ENCODE measurements at regions not wholly inside any gene's neighbourhood (a gene's known extent, or its start where the extent isn't known, plus 50 kb on each side); places are given as distances from the start of the nearest gene placed in this dataset.

DNA sequence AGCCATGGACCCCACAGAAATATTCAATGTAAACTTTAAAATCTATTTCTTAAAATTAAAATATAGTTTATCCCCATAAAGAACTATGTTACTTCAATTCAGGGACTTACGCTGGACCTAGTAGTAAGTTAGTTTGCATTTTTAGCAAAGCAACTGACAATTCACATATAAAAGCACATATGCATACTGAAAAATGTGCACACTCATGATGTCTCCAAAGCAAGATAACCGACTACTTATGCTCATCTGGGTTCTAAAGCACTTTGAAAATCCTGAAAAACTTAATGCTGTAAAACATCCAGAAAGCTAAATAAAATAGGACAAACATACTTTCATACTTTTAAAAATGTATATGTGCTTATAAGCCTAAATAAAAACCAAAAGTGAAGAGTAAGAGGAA is 264.4 kb upstream of the GAS1 start:
- Mint-ChIP-seq H3K9me3 (ENCODE audit: insufficient read depth) (no peaks in the 10 kb centered on the region), H3K27ac (no peak overlapping the region), H3K36me3 (ENCODE audit: low read depth) (no peaks in the 10 kb centered on the region), H3K4me3 (no peak overlapping the region), H3K4me1 (ENCODE audit: low read depth) (no peaks in the 10 kb centered on the region), H3K27me3 (ENCODE audit: low read depth) (no peaks in the 10 kb centered on the region)
- DNase-seq = no peak
- CTCF ChIA-PET = interaction anchor here (0.6 kb wide), 1 partner anchor 22 kb away, joined by 3 read pairs; no protein-coding TSS in a partner anchor
- no peak for ATAC-seq
- POLR2A ChIA-PET = interaction anchor here (0.5 kb wide), 1 partner anchor 1831 kb away, joined by 3 read pairs; no protein-coding TSS in a partner anchor

GRCh38 chr9:87212605-87213021 is 265.3 kb upstream of the GAS1 start:
- POLR2A ChIA-PET = no interaction called here
- no peak overlapping the region for H3K27ac Mint-ChIP-seq
- no peak overlapping the region for H3K4me3 Mint-ChIP-seq
- no peaks in the 10 kb centered on the region for H3K9me3 Mint-ChIP-seq (ENCODE audit: insufficient read depth)
- no peak for ATAC-seq
- peaks cover 3% of the 10 kb centered on the region for H3K27me3 Mint-ChIP-seq (ENCODE audit: low read depth)
- CTCF ChIA-PET = no interaction called here
- no peaks in the 10 kb centered on the region for H3K36me3 Mint-ChIP-seq (ENCODE audit: low read depth)
- DNase-seq = no peak
- no peaks in the 10 kb centered on the region for H3K4me1 Mint-ChIP-seq (ENCODE audit: low read depth)

- Mint-ChIP-seq H3K4me1 (ENCODE audit: low read depth) (no peaks in the 10 kb centered on the region), H3K27ac (no peak overlapping the region), H3K36me3 (ENCODE audit: low read depth) (no peaks in the 10 kb centered on the region), H3K27me3 (ENCODE audit: low read depth) (peaks cover 3% of the 10 kb centered on the region), H3K9me3 (ENCODE audit: insufficient read depth) (no peaks in the 10 kb centered on the region), H3K4me3 (no peak overlapping the region)
- DNase-seq (no peak), ATAC-seq (no peak)
- POLR2A ChIA-PET = no interaction called here
- CTCF ChIA-PET = no interaction called here
These were observed 266.6 kb upstream of the GAS1 start for GRCh38 chr9:87213948-87214347.

- Mint-ChIP-seq H3K27me3 (ENCODE audit: low read depth) (peaks cover 3% of the 10 kb centered on the region), H3K9me3 (ENCODE audit: insufficient read depth) (no peaks in the 10 kb centered on the region), H3K4me1 (ENCODE audit: low read depth) (no peaks in the 10 kb centered on the region), H3K36me3 (ENCODE audit: low read depth) (no peaks in the 10 kb centered on the region), H3K27ac (no peak overlapping the region), H3K4me3 (no peak overlapping the region)
- CTCF ChIA-PET = no interaction called here
- ATAC-seq (no peak), DNase-seq (no peak)
- POLR2A ChIA-PET = no interaction called here
These were observed 267.7 kb upstream of the GAS1 start for GRCh38 chr9:87214991-87215390.

DNA sequence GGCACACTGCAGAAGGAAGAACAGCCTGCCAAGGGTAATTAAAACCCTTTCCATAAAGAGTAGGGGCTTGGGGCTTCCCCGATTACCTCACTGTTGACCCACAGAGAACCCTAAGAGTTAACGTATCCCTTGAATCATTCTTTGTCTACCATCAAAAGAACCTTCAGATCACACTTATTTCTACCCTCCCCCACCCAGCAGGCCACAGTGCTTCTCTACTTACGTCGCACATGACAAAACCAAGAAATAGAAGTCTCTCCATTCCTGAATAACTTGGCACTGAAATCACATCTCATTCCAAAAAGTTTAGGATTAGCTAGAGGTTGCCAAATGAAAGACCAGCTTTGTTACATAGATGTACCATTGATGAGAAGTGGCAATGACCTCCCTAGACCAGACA is 268.7 kb upstream of the GAS1 start:
- CTCF ChIA-PET = no interaction called here
- no peaks in the 10 kb centered on the region for H3K9me3 Mint-ChIP-seq (ENCODE audit: insufficient read depth)
- peaks cover 3% of the 10 kb centered on the region for H3K27me3 Mint-ChIP-seq (ENCODE audit: low read depth)
- no peak overlapping the region for H3K27ac Mint-ChIP-seq
- DNase-seq (no peak), ATAC-seq (no peak)
- H3K4me1 Mint-ChIP-seq (ENCODE audit: low read depth) = no peaks in the 10 kb centered on the region
- no peaks in the 10 kb centered on the region for H3K36me3 Mint-ChIP-seq (ENCODE audit: low read depth)
- POLR2A ChIA-PET = no interaction called here
- no peak overlapping the region for H3K4me3 Mint-ChIP-seq

DNA sequence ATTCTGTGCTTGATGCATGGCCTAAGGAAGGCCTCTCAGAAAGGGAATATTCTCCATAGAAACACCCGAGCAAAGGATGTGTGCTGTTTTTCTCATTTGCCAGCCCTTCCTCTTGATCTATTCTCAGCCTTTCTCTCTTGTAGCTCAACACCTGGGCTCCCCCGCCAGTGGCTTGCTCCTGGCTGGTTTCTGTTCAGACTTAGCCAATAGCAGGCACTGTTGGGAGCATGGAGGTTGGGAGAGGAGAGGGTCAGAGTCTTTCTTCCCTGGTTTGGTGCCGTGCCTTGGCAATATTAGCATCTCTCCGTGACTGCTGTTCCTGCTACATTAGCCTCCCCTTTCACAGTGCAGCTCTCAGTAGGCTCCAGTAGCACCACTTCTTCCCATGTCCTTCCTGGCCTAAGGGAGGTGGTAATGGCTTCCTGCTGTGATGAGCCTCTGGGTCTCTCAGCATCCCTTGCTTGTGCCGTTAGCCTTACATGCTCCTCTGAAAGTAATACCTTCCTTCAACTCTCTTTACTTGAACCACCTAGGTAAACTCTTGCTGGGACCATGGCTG is 269.7 kb upstream of the GAS1 start:
- DNase-seq (no peak), ATAC-seq (no peak)
- CTCF ChIA-PET = no interaction called here
- Mint-ChIP-seq H3K27ac (no peak overlapping the region), H3K9me3 (ENCODE audit: insufficient read depth) (no peaks in the 10 kb centered on the region), H3K4me3 (no peak overlapping the region), H3K27me3 (ENCODE audit: low read depth) (peaks cover 3% of the 10 kb centered on the region), H3K36me3 (ENCODE audit: low read depth) (no peaks in the 10 kb centered on the region), H3K4me1 (ENCODE audit: low read depth) (no peaks in the 10 kb centered on the region)
- POLR2A ChIA-PET = no interaction called here

DNA sequence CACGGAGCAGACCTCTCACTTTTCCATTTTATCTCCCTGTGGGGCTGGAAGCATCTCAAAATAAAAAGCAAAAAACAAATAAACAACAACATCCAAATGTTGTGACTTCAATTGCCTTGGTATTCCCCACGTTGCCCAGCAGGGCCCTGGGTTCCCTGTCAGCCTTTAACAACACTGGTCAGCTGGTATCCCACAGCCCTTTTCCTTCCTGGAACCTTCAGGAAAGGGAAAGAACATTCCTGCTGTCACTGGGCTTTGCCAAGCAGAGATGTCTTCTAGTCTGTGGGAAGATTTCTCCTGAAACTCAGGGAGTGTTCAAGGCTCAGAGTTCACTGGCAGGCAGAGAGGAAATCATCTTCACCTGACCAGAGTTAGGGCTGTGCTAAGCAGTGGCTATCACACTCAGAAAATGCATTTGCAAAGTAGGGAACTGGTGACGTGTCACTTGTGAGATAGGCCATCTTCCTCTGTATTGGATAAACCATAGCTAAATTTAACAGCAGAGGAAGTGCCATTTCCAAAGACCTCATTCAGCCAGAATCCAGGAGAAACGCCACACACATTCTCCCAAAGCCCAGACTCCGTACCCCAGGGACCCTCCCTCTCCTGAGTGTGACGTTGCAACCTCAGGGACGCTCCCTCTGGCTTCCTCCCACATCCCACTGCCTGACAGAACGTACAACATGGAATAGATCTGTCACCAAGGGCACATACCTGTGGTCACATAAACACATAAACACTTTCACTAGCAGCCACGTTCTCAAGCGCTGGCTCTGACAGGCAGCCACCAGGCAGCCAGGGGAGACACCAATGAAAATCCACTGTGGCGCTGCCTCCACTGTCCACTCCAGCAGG is 274.0 kb upstream of the DAPK1 start:
- ChIA-PET CTCF (no interaction called here), POLR2A (no interaction called here)

GRCh38 chr9:87226896-87227295 is 270.8 kb upstream of the DAPK1 start:
- no peak for ATAC-seq
- no peaks in the 10 kb centered on the region for H3K4me1 Mint-ChIP-seq (ENCODE audit: low read depth)

More for the DNA sequence above, 274.0 kb upstream of the DAPK1 start:
- no peaks in the 10 kb centered on the region for H3K36me3 Mint-ChIP-seq (ENCODE audit: low read depth)
- peaks cover 5% of the 10 kb centered on the region for H3K27me3 Mint-ChIP-seq (ENCODE audit: low read depth)
- no peaks in the 10 kb centered on the region for H3K9me3 Mint-ChIP-seq (ENCODE audit: insufficient read depth)
- no peaks in the 10 kb centered on the region for H3K4me1 Mint-ChIP-seq (ENCODE audit: low read depth)
- ATAC-seq (no peak), DNase-seq (no peak)
- H3K27ac Mint-ChIP-seq = no peak overlapping the region
- H3K4me3 Mint-ChIP-seq = no peak overlapping the region

DNA sequence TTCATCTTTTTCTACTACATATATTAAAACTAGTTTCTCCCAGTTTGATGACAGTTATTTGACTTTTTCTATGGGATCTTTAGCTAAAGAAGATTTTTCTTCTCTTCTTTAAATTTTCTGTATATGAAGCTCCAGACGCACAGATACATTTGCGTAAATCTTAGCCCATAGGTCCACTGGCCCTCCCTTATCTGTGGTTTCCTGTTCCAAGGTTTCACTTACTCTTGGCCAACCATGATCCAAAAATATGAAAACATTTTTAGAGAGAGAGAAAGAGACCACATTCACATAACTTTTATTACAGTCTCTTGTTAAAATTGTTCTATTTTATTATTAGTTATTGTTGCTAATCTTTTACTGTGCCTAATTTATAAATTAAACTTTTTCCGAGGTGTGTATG is 270.2 kb upstream of the DAPK1 start:
- ATAC-seq = no peak
- H3K27ac Mint-ChIP-seq = no peak overlapping the region
- ChIA-PET CTCF (no interaction called here), POLR2A (no interaction called here)
- H3K27me3 Mint-ChIP-seq (ENCODE audit: low read depth) = peaks cover 5% of the 10 kb centered on the region
- H3K9me3 Mint-ChIP-seq (ENCODE audit: insufficient read depth) = no peaks in the 10 kb centered on the region
- no peaks in the 10 kb centered on the region for H3K4me1 Mint-ChIP-seq (ENCODE audit: low read depth)
- no peak for DNase-seq
- no peak overlapping the region for H3K4me3 Mint-ChIP-seq
- no peaks in the 10 kb centered on the region for H3K36me3 Mint-ChIP-seq (ENCODE audit: low read depth)

More at GRCh38 chr9:87226896-87227295, 270.8 kb upstream of the DAPK1 start:
- no peak overlapping the region for H3K27ac Mint-ChIP-seq
- no peaks in the 10 kb centered on the region for H3K36me3 Mint-ChIP-seq (ENCODE audit: low read depth)
- ChIA-PET CTCF (no interaction called here), POLR2A (interaction anchor here (0.6 kb wide), 1 partner anchor 58 kb away, joined by 3 read pairs; no protein-coding TSS in a partner anchor)
- no peak overlapping the region for H3K4me3 Mint-ChIP-seq
- H3K27me3 Mint-ChIP-seq (ENCODE audit: low read depth) = peaks cover 5% of the 10 kb centered on the region
- DNase-seq = no peak
- H3K9me3 Mint-ChIP-seq (ENCODE audit: insufficient read depth) = no peaks in the 10 kb centered on the region

GRCh38 chr9:87229108-87229507 is 268.6 kb upstream of the DAPK1 start:
- ATAC-seq = no peak
- no peak overlapping the region for H3K27ac Mint-ChIP-seq
- CTCF ChIA-PET = no interaction called here
- POLR2A ChIA-PET = no interaction called here
- peaks cover 5% of the 10 kb centered on the region for H3K27me3 Mint-ChIP-seq (ENCODE audit: low read depth)
- no peak for DNase-seq
- H3K36me3 Mint-ChIP-seq (ENCODE audit: low read depth) = no peaks in the 10 kb centered on the region
- no peaks in the 10 kb centered on the region for H3K4me1 Mint-ChIP-seq (ENCODE audit: low read depth)
- H3K4me3 Mint-ChIP-seq = no peak overlapping the region
- no peaks in the 10 kb centered on the region for H3K9me3 Mint-ChIP-seq (ENCODE audit: insufficient read depth)

DNA sequence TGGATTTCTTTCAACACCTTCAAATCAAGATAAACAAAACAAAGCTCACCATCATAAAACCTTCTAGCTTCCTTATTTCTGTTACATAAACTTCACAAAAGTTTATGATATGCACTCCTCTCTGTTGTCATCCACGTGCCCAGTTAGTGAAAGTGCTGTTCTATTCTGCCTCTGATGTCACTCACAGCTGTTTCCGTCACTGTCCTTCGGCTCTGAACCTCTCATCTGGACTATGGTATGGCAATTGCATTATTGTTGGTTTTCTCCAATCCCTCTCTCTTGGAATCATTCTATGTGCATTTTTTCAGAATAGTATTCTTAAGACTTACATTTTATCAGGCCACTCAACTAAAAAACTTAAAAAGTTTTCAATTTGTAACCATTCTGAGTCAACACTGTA is 264.2 kb upstream of the DAPK1 start:
- Mint-ChIP-seq H3K27me3 (ENCODE audit: low read depth) (no peaks in the 10 kb centered on the region), H3K9me3 (ENCODE audit: insufficient read depth) (no peaks in the 10 kb centered on the region), H3K27ac (no peak overlapping the region), H3K36me3 (ENCODE audit: low read depth) (no peaks in the 10 kb centered on the region), H3K4me1 (ENCODE audit: low read depth) (no peaks in the 10 kb centered on the region), H3K4me3 (no peak overlapping the region)
- ATAC-seq (no peak), DNase-seq (no peak)
- ChIA-PET CTCF (no interaction called here), POLR2A (no interaction called here)

GRCh38 chr9:87233899-87234455 is 263.7 kb upstream of the DAPK1 start:
- ATAC-seq (no peak), DNase-seq (no peak)
- POLR2A ChIA-PET = no interaction called here
- no peaks in the 10 kb centered on the region for H3K36me3 Mint-ChIP-seq (ENCODE audit: low read depth)
- H3K27ac Mint-ChIP-seq = no peak overlapping the region
- H3K9me3 Mint-ChIP-seq (ENCODE audit: insufficient read depth) = no peaks in the 10 kb centered on the region
- H3K27me3 Mint-ChIP-seq (ENCODE audit: low read depth) = no peaks in the 10 kb centered on the region
- CTCF ChIA-PET = no interaction called here
- H3K4me1 Mint-ChIP-seq (ENCODE audit: low read depth) = no peaks in the 10 kb centered on the region
- H3K4me3 Mint-ChIP-seq = no peak overlapping the region

Data from activated CD8-positive, alpha-beta T cell treated with anti-CD3 and anti-CD28 coated beads, Interleukin-2, amount 10 ng/mL, durations not matched to agents 7 days and 5 days (primary cell).